GM12865 (cell line): ENCODE measurements at regions not wholly inside any gene's neighbourhood (a gene's known extent, or its start where the extent isn't known, plus 50 kb on each side); places are given as distances from the start of the nearest gene placed in this dataset.
A peak's percentile ranks its signal among the peaks of the same experiment; 100 is the strongest.

Experiments used
- DNase-seq: peaks from one replicate; pipeline ENCODE4 v3.0.0; 2010; ENCODE audit warnings: low read depth
- H3K4me3 ChIP-seq: 2 replicates; pipeline ENCODE4 v1.5.1; 2011; ENCODE audit warnings: mild to moderate bottlenecking, low read depth, low read length, control low read depth
- TF ChIP-seq, protein P1 (sequence below): IDR thresholded peaks from 2 replicates; pipeline ENCODE4 v1.5.1; 2011; ENCODE audit warnings: low read length, control low read depth, low read depth, inconsistent platforms; ENCODE audit not compliant: insufficient read depth; ENCODE audit errors: missing control alignments

DNA sequence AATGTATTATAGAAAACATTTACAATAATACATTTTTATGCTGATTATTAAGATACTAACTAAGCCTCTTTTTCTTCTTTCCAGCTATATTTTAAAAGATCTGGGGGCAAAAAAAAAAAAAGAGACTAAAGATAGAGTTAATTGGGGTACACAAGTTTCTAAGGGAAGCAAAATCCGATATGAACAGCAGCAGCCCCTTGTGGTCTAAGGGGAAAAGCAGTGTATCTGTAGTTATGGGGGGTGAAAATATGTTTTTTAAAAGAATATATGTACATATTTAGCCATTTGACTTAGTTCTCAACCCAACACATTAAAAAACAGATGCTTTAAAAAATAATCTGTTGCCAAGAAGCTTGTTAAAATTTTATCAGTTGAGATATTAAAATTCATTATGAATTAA is 134.3 kb upstream of the POU5F2 start:
- no peak overlapping the region for H3K4me3 ChIP-seq
- TF ChIP-seq, protein P1, sequence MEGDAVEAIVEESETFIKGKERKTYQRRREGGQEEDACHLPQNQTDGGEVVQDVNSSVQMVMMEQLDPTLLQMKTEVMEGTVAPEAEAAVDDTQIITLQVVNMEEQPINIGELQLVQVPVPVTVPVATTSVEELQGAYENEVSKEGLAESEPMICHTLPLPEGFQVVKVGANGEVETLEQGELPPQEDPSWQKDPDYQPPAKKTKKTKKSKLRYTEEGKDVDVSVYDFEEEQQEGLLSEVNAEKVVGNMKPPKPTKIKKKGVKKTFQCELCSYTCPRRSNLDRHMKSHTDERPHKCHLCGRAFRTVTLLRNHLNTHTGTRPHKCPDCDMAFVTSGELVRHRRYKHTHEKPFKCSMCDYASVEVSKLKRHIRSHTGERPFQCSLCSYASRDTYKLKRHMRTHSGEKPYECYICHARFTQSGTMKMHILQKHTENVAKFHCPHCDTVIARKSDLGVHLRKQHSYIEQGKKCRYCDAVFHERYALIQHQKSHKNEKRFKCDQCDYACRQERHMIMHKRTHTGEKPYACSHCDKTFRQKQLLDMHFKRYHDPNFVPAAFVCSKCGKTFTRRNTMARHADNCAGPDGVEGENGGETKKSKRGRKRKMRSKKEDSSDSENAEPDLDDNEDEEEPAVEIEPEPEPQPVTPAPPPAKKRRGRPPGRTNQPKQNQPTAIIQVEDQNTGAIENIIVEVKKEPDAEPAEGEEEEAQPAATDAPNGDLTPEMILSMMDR, result no peak
- no peak for DNase-seq

DNA sequence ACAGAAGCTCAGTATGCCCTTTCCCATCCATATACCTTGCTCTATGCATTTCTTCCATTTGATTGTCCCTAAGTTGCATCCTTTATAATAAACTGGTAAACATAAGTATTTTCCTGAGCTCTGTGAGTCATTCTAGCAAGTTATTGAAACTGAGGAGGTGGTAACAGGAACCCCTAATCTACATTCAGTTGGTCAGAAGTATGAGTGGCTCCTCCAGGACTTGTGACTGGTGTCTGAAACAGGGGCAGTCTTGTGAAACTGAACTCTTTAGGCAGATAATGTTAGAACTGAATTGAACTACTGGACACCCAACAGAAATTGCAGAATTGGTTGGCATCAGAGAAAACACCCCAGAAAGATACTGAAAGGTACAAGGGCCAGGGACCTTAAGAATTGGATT is 133.1 kb upstream of the POU5F2 start:
- DNase-seq, result peak; percentile 7
- TF ChIP-seq, protein P1, result no peak
- no peak overlapping the region for H3K4me3 ChIP-seq

DNA sequence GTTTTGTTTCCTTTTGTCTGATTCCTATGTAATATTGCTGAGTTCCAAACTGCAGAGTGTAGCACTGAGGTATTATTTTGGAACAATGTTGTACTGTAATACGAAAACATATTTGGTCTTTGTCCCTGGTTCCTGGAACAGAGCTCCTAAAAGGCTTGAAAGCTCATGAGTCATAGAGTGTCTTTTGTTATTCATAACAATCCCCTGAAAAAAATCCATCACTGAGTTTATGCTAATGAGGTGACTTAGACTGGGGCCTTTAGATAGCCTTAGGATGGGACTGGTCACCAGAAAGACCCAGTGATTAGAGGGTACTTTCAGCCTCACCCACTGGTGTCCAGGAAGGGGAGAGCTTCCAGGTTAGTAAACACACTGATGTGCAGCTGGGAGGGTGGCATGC is 132.7 kb upstream of the POU5F2 start:
- peak; percentile 5 for DNase-seq
- H3K4me3 ChIP-seq, result no peak overlapping the region
- TF ChIP-seq, protein P1, result no peak

DNA sequence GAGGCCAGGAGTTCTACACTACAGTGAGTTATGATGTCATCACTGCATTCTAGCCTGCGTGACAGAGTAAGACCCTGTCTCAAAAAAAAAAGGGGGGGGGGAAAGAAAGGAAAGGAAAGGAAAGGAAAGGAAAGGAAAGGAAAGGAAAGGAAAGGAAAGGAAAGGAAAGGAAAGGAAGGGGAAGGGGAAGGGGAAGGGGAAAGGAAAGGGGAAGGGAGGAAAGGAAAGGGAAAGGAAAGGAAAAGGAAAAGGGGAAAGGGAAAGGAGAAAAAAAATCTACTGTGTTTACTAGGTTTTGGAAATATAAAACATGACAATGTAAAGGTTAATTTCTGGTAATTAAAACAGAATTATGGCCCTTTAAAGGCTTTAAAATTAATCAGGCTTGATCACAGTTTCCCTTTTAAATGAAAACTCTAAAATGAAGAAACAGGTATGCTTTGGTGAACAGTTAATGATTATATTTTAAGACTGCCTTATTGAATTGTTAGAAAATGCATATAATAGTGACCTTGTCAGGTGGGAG is 131.9 kb upstream of the POU5F2 start:
- no peak overlapping the region for H3K4me3 ChIP-seq
- TF ChIP-seq, protein P1, result no peak
- DNase-seq, result no peak

DNA sequence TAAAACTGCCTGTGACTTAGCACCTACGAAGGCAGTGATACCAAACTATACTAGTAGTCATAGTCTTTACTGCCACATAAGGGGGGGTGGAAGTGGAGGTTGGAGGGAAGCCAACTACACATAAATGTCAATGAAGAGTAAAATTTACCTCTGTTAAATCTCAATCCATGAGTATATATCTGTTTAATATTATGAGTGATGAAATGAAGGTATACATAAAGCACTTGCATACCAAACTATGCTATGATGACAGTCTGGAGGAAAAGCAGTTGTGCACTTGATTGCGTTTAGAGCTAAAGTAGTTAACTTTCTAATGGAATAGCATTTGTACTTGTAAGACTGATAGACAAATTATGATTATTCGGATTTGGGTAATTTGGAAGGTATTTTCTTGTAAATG is 129.2 kb upstream of the POU5F2 start:
- TF ChIP-seq, protein P1, result no peak
- H3K4me3 ChIP-seq, result no peak overlapping the region
- DNase-seq, result no peak

DNA sequence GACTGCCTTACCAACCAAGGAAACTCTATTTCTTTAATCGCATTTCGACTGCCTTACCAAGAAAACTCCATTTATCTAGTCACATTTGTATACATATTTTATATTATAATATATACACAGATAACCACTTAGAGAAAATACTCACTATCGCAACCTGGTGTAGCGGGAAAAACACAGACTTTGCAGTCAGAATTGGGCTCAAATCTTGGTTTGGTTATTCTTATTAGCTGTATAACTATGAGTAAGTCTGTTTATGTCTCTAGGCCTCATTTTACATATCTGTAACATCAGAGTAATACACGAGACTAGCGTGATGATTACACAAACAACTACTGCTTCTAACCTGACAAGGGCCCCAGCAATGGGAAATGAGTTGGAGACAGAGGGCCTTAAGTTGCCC is 127.5 kb upstream of the POU5F2 start:
- TF ChIP-seq, protein P1, result no peak

DNA sequence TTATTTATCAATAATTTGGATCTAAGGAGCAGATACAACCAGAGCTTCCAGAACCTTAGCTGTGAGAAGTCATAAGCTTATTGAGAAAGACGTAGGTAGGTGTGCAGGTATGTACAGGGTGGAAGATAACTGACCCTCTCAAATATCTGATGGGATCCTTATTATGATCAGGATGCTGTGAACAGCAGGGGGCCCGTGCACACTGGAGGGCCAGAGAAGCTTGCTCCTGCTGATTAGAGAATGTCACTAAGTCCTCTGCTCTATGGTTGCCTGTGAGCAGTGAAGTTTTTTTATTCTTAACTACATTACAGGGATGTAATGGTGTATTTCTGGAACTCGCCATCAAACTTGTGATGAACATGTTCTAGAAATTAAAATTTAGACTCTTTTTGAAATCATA is 108.9 kb upstream of the POU5F2 start:
- TF ChIP-seq, protein P1, result no peak
- no peak overlapping the region for H3K4me3 ChIP-seq
- DNase-seq, result no peak

More for the DNA sequence above, 127.5 kb upstream of the POU5F2 start:
- no peak overlapping the region for H3K4me3 ChIP-seq
- no peak for DNase-seq
